ENCODE measurements at regions not wholly inside any gene's neighbourhood (a gene's known extent, or its start where the extent isn't known, plus 50 kb on each side); places are given as distances from the start of the nearest gene placed in this dataset.
"Not testable (repeated sequence)": the region's sequence is repeated elsewhere in the genome, so short reads cannot be mapped to it uniquely, and the experiment has no call there.

DNA sequence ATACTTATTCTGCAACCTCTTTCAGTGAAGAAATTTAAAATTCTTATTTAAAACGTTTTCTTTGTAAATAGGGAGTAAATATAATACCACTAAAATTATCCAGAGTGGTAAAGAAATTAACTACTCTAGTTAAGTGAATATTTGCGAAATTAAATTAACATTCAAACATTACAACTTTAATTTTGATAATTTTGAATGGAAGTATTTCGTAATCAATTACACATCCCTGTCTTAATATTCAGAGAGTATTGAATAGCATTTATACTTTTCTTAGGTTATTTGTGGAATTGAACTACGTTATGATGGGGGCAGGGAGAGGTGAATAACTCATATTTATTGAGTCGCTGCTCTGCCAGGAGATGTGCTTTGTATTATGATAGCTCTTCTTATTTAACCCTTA lies 96.3 kb upstream of the KIF26B start:
- H3K4me3 ChIP-seq (ENCODE audit: low read length) = no peak overlapping the region
- Mint-ChIP-seq H3K27ac (no peak overlapping the region), H3K4me3 (no peak overlapping the region), H3K4me1 (peaks cover 0 to 9% (median 0%) of the 10 kb centered on the region in 7 donors), H3K36me3 (peaks cover 0 to 9% (median 5%) of the 10 kb centered on the region in 5 donors), H3K9me3 (no peaks in the 10 kb centered on the region), H3K27me3 (peaks cover 0 to 17% (median 0%) of the 10 kb centered on the region in 5 donors)
- no peaks in the 10 kb centered on the region for H3K27me3 ChIP-seq (ENCODE audit: control insufficient read depth in 2 of 2, insufficient read depth in 2 of 2, low read length in 2 of 2)
- intact Hi-C loops (cut with micrococcal nuclease) = no loop called here
- no peaks in the 10 kb centered on the region for H3K36me3 ChIP-seq (ENCODE audit: control insufficient read depth in 2 of 3, insufficient read depth in 3 of 3, low read length in 3 of 3)
- POLR2A ChIA-PET = no interaction called here
- H3K4me1 ChIP-seq (ENCODE audit: control insufficient read depth in 2 of 2, insufficient read depth in 2 of 2, low read length in 2 of 2) = no peaks in the 10 kb centered on the region
- no peak for ATAC-seq
- DNase-seq = no peak
- no peak overlapping the region for H3K27ac ChIP-seq (ENCODE audit: low read depth, low read length)
- no peaks in the 10 kb centered on the region for H3K9me3 ChIP-seq (ENCODE audit: control insufficient read depth in 2 of 3, low read length in 3 of 3)
- CTCF ChIA-PET = no interaction called here

GRCh38 chr1:245056913-245057312 lies 97.9 kb upstream of the KIF26B start:
- Mint-ChIP-seq H3K27ac (no peak overlapping the region), H3K9me3 (no peaks in the 10 kb centered on the region), H3K27me3 (peaks cover 2 to 30% (median 4%) of the 10 kb centered on the region in 5 donors), H3K36me3 (peaks cover 0 to 11% (median 5%) of the 10 kb centered on the region in 5 donors), H3K4me3 (no peak overlapping the region), H3K4me1 (peaks cover 5 to 14% (median 6%) of the 10 kb centered on the region in 7 donors)
- Histone ChIP-seq H3K4me1 (ENCODE audit: control insufficient read depth in 2 of 2, insufficient read depth in 2 of 2, low read length in 2 of 2) (peaks cover 0 to 8% of the 10 kb centered on the region in 2 donors), H3K4me3 (ENCODE audit: low read length) (no peak overlapping the region), H3K27me3 (ENCODE audit: control insufficient read depth in 2 of 2, insufficient read depth in 2 of 2, low read length in 2 of 2) (no peaks in the 10 kb centered on the region), H3K9me3 (ENCODE audit: control insufficient read depth in 2 of 3, low read length in 3 of 3) (no peaks in the 10 kb centered on the region), H3K27ac (ENCODE audit: low read depth, low read length) (no peak overlapping the region), H3K36me3 (ENCODE audit: control insufficient read depth in 2 of 3, insufficient read depth in 3 of 3, low read length in 3 of 3) (no peaks in the 10 kb centered on the region)
- ATAC-seq (peak; percentile 71), DNase-seq (no peak)
- POLR2A ChIA-PET = no interaction called here
- intact Hi-C loops (cut with micrococcal nuclease) = no loop called here
- CTCF ChIA-PET = interaction anchor here (0.6 kb wide), 1 partner anchor 258 kb away, joined by 4 read pairs; no protein-coding TSS in a partner anchor

DNA sequence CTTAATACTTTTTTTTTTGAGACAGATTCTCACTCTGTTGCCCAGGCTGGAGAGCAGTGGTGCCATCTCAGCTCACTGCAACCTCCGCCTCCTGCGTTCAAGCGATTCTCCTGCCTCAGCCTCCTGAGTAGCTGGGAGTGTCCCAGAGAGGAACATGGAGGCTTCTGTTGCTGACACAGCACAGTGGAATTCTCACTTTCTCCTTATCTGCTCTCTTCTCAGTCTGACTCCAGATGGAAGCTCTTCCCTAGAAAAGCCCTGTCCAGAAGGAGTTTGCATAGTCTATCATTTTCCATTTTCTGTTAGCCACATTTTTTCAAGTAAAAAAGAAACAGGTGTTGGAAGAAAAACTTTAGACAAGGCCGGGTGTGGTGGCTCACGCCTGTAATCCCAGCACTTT lies 98.5 kb upstream of the KIF26B start:
- peaks cover 0 to 11% (median 5%) of the 10 kb centered on the region in 5 donors for H3K36me3 Mint-ChIP-seq
- H3K9me3 Mint-ChIP-seq; DNase-seq; H3K27ac Mint-ChIP-seq; H3K9me3 ChIP-seq (ENCODE audit: control insufficient read depth in 2 of 3, low read length in 3 of 3); H3K27me3 ChIP-seq (ENCODE audit: control insufficient read depth in 2 of 2, insufficient read depth in 2 of 2, low read length in 2 of 2); ATAC-seq; H3K4me3 ChIP-seq (ENCODE audit: low read length); intact Hi-C loops (cut with micrococcal nuclease); H3K27ac ChIP-seq (ENCODE audit: low read depth, low read length); H3K36me3 ChIP-seq (ENCODE audit: control insufficient read depth in 2 of 3, insufficient read depth in 3 of 3, low read length in 3 of 3); H3K4me3 Mint-ChIP-seq: not testable (repeated sequence)
- ChIA-PET POLR2A (interaction anchor here (1.2 kb wide), 1 partner anchor 14 kb away, joined by 3 read pairs; no protein-coding TSS in a partner anchor), CTCF (interaction anchor here (0.6 kb wide), 1 partner anchor 257 kb away, joined by 4 read pairs; no protein-coding TSS in a partner anchor)
- H3K27me3 Mint-ChIP-seq = peaks cover 8 to 30% (median 10%) of the 10 kb centered on the region in 5 donors
- H3K4me1 Mint-ChIP-seq = peaks cover 11 to 21% (median 12%) of the 10 kb centered on the region in 7 donors
- H3K4me1 ChIP-seq (ENCODE audit: control insufficient read depth in 2 of 2, insufficient read depth in 2 of 2, low read length in 2 of 2) = peaks cover 0 to 10% of the 10 kb centered on the region in 2 donors

GRCh38 chr1:245055752-245056151 lies 99.0 kb upstream of the KIF26B start:
- Mint-ChIP-seq H3K9me3 (no peaks in the 10 kb centered on the region), H3K4me1 (peaks cover 12 to 23% (median 15%) of the 10 kb centered on the region in 7 donors), H3K4me3 (no peak overlapping the region), H3K27ac (no peak overlapping the region), H3K36me3 (peaks cover 0 to 11% (median 5%) of the 10 kb centered on the region in 5 donors), H3K27me3 (peaks cover 8 to 30% (median 11%) of the 10 kb centered on the region in 5 donors)
- Histone ChIP-seq H3K36me3 (ENCODE audit: control insufficient read depth in 2 of 3, insufficient read depth in 3 of 3, low read length in 3 of 3) (no peaks in the 10 kb centered on the region), H3K27ac (ENCODE audit: low read depth, low read length) (no peak overlapping the region), H3K27me3 (ENCODE audit: control insufficient read depth in 2 of 2, insufficient read depth in 2 of 2, low read length in 2 of 2) (no peaks in the 10 kb centered on the region), H3K4me3 (ENCODE audit: low read length) (no peak overlapping the region), H3K9me3 (ENCODE audit: control insufficient read depth in 2 of 3, low read length in 3 of 3) (no peaks in the 10 kb centered on the region), H3K4me1 (ENCODE audit: control insufficient read depth in 2 of 2, insufficient read depth in 2 of 2, low read length in 2 of 2) (peaks cover 0 to 10% of the 10 kb centered on the region in 2 donors)
- DNase-seq (no peak), ATAC-seq (no peak)
- POLR2A ChIA-PET = interaction anchor here (1.2 kb wide), 1 partner anchor 13 kb away, joined by 3 read pairs; no protein-coding TSS in a partner anchor
- CTCF ChIA-PET = interaction anchor here (1.2 kb wide), 1 partner anchor 12 kb away, joined by 9 read pairs; no protein-coding TSS in a partner anchor
- intact Hi-C loops (cut with micrococcal nuclease) = no loop called here

DNA sequence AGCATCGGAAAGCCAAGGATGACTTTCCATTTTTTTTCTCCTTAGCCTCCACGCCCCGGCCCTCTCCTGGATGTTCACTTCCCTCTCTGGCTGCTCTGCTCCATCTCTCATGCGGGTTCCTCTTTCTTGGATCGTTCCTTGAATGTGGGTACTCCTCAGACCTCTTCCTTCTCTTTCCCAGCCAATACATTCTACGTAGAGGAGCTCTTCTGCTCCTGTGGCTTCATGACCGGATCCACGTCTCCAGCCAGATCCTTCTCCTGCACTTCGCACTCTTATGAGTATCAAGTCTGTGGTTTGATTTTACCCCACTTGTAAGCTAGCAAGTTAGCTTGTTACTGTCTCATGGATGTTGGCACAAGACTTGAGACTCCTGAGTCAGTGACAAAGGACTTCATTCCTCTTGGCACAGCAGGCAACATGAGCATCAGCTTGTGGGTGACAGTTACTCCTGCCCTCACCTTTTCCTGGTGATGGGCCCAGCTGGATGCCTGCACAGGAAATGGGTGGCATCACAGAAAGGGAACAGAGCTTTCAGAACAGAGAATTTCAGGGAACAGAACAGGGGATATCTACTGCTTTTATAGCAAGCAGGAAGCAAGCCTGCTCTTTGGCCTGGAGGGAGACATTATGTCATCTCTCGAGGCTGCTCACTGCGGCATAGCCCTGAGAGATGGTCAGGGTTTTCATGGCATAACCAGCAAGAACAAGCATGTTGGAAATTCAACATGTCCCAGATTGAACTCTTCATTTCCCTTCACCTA lies 100.1 kb upstream of the KIF26B start:
- intact Hi-C loops (cut with micrococcal nuclease) = no loop called here
- no peak for DNase-seq
- H3K4me3 Mint-ChIP-seq = no peak overlapping the region
- no peaks in the 10 kb centered on the region for H3K27me3 ChIP-seq (ENCODE audit: control insufficient read depth in 2 of 2, insufficient read depth in 2 of 2, low read length in 2 of 2)
- H3K4me1 Mint-ChIP-seq = peaks cover 12 to 23% (median 15%) of the 10 kb centered on the region in 7 donors
- no peak overlapping the region for H3K27ac ChIP-seq (ENCODE audit: low read depth, low read length)
- no peaks in the 10 kb centered on the region for H3K9me3 ChIP-seq (ENCODE audit: control insufficient read depth in 2 of 3, low read length in 3 of 3)
- H3K27me3 Mint-ChIP-seq = peaks cover 8 to 30% (median 11%) of the 10 kb centered on the region in 5 donors
- H3K4me1 ChIP-seq (ENCODE audit: control insufficient read depth in 2 of 2, insufficient read depth in 2 of 2, low read length in 2 of 2) = peaks cover 0 to 10% of the 10 kb centered on the region in 2 donors
- ChIA-PET CTCF (interaction anchor here (1.2 kb wide), 1 partner anchor 11 kb away, joined by 9 read pairs; no protein-coding TSS in a partner anchor), POLR2A (no interaction called here)
- H3K9me3 Mint-ChIP-seq = no peaks in the 10 kb centered on the region
- peak; percentile 44 for ATAC-seq
- no peak overlapping the region for H3K27ac Mint-ChIP-seq
- H3K36me3 Mint-ChIP-seq = peaks cover 0 to 11% (median 5%) of the 10 kb centered on the region in 5 donors
- H3K4me3 ChIP-seq (ENCODE audit: low read length) = no peak overlapping the region
- no peaks in the 10 kb centered on the region for H3K36me3 ChIP-seq (ENCODE audit: control insufficient read depth in 2 of 3, insufficient read depth in 3 of 3, low read length in 3 of 3)

DNA sequence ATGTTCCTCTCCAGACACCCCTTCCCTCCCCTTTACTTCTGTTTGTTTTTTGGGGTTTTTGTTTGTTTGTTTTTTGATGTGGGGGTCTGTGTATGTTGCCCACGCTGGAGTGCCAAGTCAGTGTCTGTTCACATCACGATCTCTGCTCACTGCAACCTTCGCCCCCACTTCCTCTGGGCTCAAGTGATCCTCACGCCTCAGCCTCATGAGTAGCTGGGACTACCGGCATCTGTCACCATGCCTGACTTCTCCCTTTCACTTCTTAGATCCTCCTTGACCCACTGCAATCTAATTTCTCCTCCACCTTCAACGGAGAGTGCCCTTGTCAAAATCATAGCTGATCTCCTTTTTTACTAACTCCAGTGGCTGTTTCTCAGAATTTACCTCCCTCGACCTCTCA lies 100.7 kb upstream of the KIF26B start:
- ChIA-PET CTCF (no interaction called here), POLR2A (no interaction called here)
- peaks cover 12 to 23% (median 15%) of the 10 kb centered on the region in 7 donors for H3K4me1 Mint-ChIP-seq
- peak; percentile 62 for ATAC-seq
- DNase-seq = no peak
- no peak overlapping the region for H3K27ac Mint-ChIP-seq
- peaks cover 8 to 30% (median 10%) of the 10 kb centered on the region in 5 donors for H3K27me3 Mint-ChIP-seq
- Histone ChIP-seq H3K27ac (ENCODE audit: low read depth, low read length) (no peak overlapping the region), H3K4me1 (ENCODE audit: control insufficient read depth in 2 of 2, insufficient read depth in 2 of 2, low read length in 2 of 2) (peaks cover 0 to 10% of the 10 kb centered on the region in 2 donors), H3K4me3 (ENCODE audit: low read length) (no peak overlapping the region), H3K9me3 (ENCODE audit: control insufficient read depth in 2 of 3, low read length in 3 of 3) (no peaks in the 10 kb centered on the region), H3K36me3 (ENCODE audit: control insufficient read depth in 2 of 3, insufficient read depth in 3 of 3, low read length in 3 of 3) (no peaks in the 10 kb centered on the region), H3K27me3 (ENCODE audit: control insufficient read depth in 2 of 2, insufficient read depth in 2 of 2, low read length in 2 of 2) (no peaks in the 10 kb centered on the region)
- H3K36me3 Mint-ChIP-seq = peaks cover 0 to 11% (median 5%) of the 10 kb centered on the region in 5 donors
- no peaks in the 10 kb centered on the region for H3K9me3 Mint-ChIP-seq
- intact Hi-C loops (cut with micrococcal nuclease) = no loop called here
- no peak overlapping the region for H3K4me3 Mint-ChIP-seq

Measured in naive thymus-derived CD4-positive, alpha-beta T cell (primary cell).